Activated CD8-positive, alpha-beta T cell treated with anti-CD3 and anti-CD28 coated beads for 36 hours (primary cell): ENCODE measurements at regions not wholly inside any gene's neighbourhood (a gene's known extent, or its start where the extent isn't known, plus 50 kb on each side); places are given as distances from the start of the nearest gene placed in this dataset.
"Not testable (repeated sequence)": the region's sequence is repeated elsewhere in the genome, so short reads cannot be mapped to it uniquely, and the experiment has no call there.

Experiments used
- ATAC-seq: fragments of 200-7000 bp; cut with Tn5 transposase; one replicate; pipeline ENCODE4 v1.10.0; 2021; ENCODE audit warnings: mild to moderate bottlenecking, moderate library complexity
- CTCF ChIA-PET: fragments of 350-600 bp; sonication (Branson Sonifier 250); formaldehyde crosslinking; loops from one replicate; lab custom pipeline; 2021; ENCODE audit warnings: antibody characterized with exemption; lab: Charles Lee
- POLR2A ChIA-PET: fragments of 350-600 bp; sonication (Branson Sonifier 250); formaldehyde crosslinking; loops from one replicate; lab custom pipeline; 2021; ENCODE audit warnings: antibody characterized with exemption; lab: Charles Lee
- DNase-seq: peaks from one replicate; pipeline ENCODE4 v3.0.0-alpha.2; 2020
- H3K27ac Mint-ChIP-seq: one replicate; pipeline ENCODE4 v1.8.0; 2021; ENCODE audit warnings: mild to moderate bottlenecking, mixed read lengths
- H3K27me3 Mint-ChIP-seq: one replicate; pipeline ENCODE4 v1.8.0; 2021; ENCODE audit warnings: mixed read lengths
- H3K36me3 Mint-ChIP-seq: one replicate; pipeline ENCODE4 v1.8.0; 2021; ENCODE audit warnings: low read depth, mixed read lengths
- H3K4me1 Mint-ChIP-seq: one replicate; pipeline ENCODE4 v1.8.0; 2021; ENCODE audit warnings: low read depth, mixed read lengths
- H3K4me3 Mint-ChIP-seq: one replicate; pipeline ENCODE4 v1.8.0; 2021; ENCODE audit warnings: mild to moderate bottlenecking, moderate library complexity, mixed read lengths
- H3K9me3 Mint-ChIP-seq: one replicate; pipeline ENCODE4 v1.8.0; 2021; ENCODE audit warnings: mixed read lengths
- intact Hi-C: fragments of 100-400 bp; cut with micrococcal nuclease; formaldehyde crosslinking; loops from one replicate; pipeline ENCODE4 v1.10.0; 2022
- TF ChIP-seq, protein P1 (sequence below): fragments of 200-600 bp; IDR thresholded peaks from one replicate; pipeline ENCODE4 v1.8.0; 2022; ENCODE audit warnings: antibody characterized with exemption, mild to moderate bottlenecking

DNA sequence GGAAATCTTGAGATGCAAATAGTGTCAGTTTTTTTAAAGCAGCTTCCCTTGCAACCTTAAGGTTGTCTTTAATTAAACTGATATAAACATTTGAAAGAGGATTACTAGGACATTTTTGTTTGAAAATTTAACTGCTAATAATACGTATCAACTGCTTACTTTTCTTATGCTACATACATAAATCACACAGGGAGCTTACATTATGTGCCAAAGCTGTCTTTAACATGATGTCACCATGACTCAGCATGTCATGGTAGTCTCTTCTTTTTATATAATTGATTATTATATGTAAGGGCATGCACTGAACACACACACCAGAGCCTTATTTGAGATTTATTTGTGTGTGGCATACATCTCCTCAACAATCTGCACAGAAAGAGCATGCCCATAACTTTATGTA is 63.0 kb upstream of the PTHLH start:
- intact Hi-C loops, result no loop called here
- Mint-ChIP-seq H3K27me3 (peaks cover 4% of the 10 kb centered on the region), H3K27ac (no peak overlapping the region), H3K4me1 (no peaks in the 10 kb centered on the region), H3K36me3 (no peaks in the 10 kb centered on the region), H3K9me3 (no peaks in the 10 kb centered on the region), H3K4me3 (no peak overlapping the region)
- ATAC-seq, result no peak
- TF ChIP-seq, protein P1, sequence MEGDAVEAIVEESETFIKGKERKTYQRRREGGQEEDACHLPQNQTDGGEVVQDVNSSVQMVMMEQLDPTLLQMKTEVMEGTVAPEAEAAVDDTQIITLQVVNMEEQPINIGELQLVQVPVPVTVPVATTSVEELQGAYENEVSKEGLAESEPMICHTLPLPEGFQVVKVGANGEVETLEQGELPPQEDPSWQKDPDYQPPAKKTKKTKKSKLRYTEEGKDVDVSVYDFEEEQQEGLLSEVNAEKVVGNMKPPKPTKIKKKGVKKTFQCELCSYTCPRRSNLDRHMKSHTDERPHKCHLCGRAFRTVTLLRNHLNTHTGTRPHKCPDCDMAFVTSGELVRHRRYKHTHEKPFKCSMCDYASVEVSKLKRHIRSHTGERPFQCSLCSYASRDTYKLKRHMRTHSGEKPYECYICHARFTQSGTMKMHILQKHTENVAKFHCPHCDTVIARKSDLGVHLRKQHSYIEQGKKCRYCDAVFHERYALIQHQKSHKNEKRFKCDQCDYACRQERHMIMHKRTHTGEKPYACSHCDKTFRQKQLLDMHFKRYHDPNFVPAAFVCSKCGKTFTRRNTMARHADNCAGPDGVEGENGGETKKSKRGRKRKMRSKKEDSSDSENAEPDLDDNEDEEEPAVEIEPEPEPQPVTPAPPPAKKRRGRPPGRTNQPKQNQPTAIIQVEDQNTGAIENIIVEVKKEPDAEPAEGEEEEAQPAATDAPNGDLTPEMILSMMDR, result no peak
- ChIA-PET POLR2A (no interaction called here), CTCF (no interaction called here)
- DNase-seq, result no peak

DNA sequence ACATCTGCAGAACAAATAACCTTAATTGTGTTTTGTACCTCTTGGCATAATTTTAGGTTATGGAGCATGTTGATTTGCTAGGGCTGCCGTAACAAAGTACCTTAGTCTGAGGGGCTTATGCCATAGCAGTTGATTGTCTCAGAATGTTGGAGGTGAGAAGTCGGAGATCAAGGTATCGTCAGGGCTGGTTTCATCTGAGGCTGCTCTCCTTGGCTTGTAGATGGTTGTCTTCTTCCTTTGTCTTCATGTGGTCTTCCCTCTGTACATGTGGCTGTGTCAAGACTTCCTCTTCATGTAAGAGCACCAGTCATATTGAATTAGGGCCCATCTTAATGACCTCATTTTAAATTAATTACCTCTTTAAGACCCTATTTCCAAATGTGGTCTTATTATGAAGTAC is 64.4 kb upstream of the PTHLH start:
- no peak overlapping the region for H3K4me3 Mint-ChIP-seq
- ChIA-PET CTCF (no interaction called here), POLR2A (no interaction called here)
- no peaks in the 10 kb centered on the region for H3K36me3 Mint-ChIP-seq
- TF ChIP-seq, protein P1, result no peak
- no peak overlapping the region for H3K27ac Mint-ChIP-seq
- no peaks in the 10 kb centered on the region for H3K9me3 Mint-ChIP-seq
- H3K27me3 Mint-ChIP-seq, result peaks cover 4% of the 10 kb centered on the region
- DNase-seq, result no peak
- intact Hi-C loops, result no loop called here
- no peak for ATAC-seq
- H3K4me1 Mint-ChIP-seq, result no peaks in the 10 kb centered on the region

DNA sequence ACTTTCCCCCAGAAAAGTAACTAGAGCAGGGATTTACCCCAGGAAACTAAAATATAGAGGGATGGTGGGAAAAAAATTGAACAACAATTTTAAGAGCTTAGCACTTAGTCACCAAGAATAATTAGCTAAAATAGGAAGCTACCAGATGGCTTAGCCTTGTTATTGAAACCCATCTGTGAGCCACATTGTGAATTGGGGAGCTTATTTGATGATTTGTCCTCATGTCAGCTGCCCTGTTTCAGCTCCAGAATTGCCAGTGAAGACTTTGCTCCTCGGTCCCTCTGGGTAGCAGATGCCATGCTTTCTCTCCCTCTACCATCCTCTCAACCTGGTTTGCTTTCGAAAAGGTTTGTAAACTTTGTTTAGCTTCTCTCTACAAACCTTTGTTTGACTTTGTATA is 67.7 kb upstream of the PTHLH start:
- TF ChIP-seq, protein P1, result no peak
- DNase-seq, result no peak
- no peaks in the 10 kb centered on the region for H3K4me1 Mint-ChIP-seq
- ChIA-PET CTCF (no interaction called here), POLR2A (no interaction called here)
- intact Hi-C loops, result no loop called here
- H3K36me3 Mint-ChIP-seq, result no peaks in the 10 kb centered on the region
- H3K27me3 Mint-ChIP-seq, result peaks cover 2% of the 10 kb centered on the region
- no peak for ATAC-seq
- peaks cover 4% of the 10 kb centered on the region for H3K9me3 Mint-ChIP-seq
- H3K4me3 Mint-ChIP-seq, result no peak overlapping the region
- no peak overlapping the region for H3K27ac Mint-ChIP-seq

DNA sequence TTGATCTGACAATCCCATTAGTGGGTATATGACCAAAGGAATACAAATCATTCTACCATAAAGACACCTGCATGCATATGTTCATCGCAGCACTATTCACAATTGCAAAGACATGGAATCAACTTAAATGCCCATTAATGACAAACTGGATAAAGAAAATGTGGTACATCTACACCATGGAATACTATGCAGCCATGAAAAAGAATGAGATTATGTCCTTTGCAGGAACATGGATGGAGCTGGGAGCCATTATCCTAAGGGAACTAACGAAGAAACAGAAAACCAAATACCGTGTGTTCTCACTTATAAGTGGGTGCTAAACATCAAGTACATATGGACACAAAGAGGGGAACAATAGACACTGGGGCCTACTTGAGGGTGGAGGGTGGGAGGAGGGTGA is 74.1 kb upstream of the PTHLH start:
- ATAC-seq, H3K4me3 Mint-ChIP-seq, H3K36me3 Mint-ChIP-seq, DNase-seq, intact Hi-C loops, H3K4me1 Mint-ChIP-seq, H3K27me3 Mint-ChIP-seq, POLR2A ChIA-PET, H3K27ac Mint-ChIP-seq, CTCF ChIA-PET: not testable (repeated sequence)
- peaks cover 13% of the 10 kb centered on the region for H3K9me3 Mint-ChIP-seq

DNA sequence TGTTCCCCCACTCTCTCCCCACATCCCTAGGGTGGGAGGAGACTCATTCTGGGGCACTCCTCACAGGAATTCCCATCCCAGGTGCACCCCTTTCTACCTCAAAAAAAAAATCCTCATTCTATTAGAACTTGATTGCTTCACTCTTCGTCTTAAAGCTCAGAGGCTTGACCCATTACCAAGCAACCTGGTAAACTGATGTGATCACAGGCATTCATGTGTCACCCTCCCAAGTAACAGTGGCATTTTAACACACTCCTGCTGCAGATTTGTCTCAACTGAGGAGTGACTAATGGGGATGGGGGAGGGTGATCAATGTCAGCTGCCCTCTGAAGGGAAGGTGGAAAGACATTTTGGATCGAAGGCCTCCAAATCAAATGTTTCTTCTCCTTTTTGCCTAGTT is 78.1 kb upstream of the PTHLH start:
- DNase-seq (no peak), ATAC-seq (no peak)
- POLR2A ChIA-PET, result interaction anchor here (0.6 kb wide), 1 partner anchor 66 kb away, joined by 3 read pairs; no protein-coding TSS in a partner anchor
- Mint-ChIP-seq H3K4me3 (no peak overlapping the region), H3K27me3 (peaks cover 9% of the 10 kb centered on the region), H3K4me1 (no peaks in the 10 kb centered on the region), H3K27ac (no peak overlapping the region), H3K36me3 (no peaks in the 10 kb centered on the region), H3K9me3 (peaks cover 10% of the 10 kb centered on the region)
- CTCF ChIA-PET, result no interaction called here
- TF ChIP-seq, protein P1, result no peak
- intact Hi-C loops, result no loop called here
